GM12878 (cell line): ENCODE measurements at regions not wholly inside any gene's neighbourhood (a gene's known extent, or its start where the extent isn't known, plus 50 kb on each side); places are given as distances from the start of the nearest gene placed in this dataset.

Experiments
- ATAC-seq: fragments of 200-7000 bp; cut with Tn5 transposase; 3 replicates; pipeline ENCODE4 v1.9.1; 2020; ENCODE audit warnings: mild to moderate bottlenecking, moderate library complexity
- BruUV-seq: library from RNA; stranded (reverse); fragments of 400-500 nt; replicated peaks from 2 replicates; lab custom pipeline; 2021; lab: Mats Ljungman, UMichigan
- CTCF ChIA-PET: fragments of 300-600 bp; sonication (Branson Sonifier 250); formaldehyde crosslinking; extraction: SDS; loops from one replicate; lab custom pipeline; 2021; ENCODE audit warnings: inconsistent platforms; lab: Yijun Ruan, JAX
- POLR2A ChIA-PET: fragments of 350-600 bp; formaldehyde crosslinking; extraction: SDS; loops from one replicate; lab custom pipeline; 2021; ENCODE audit warnings: inconsistent platforms; lab: Charles Lee
- RAD21 ChIA-PET: fragments of 300-600 bp; sonication (Branson Sonifier 250); formaldehyde crosslinking; loops from one replicate; lab custom pipeline; 2023; ENCODE audit warnings: antibody characterized with exemption; ENCODE audit not compliant: unreplicated experiment; lab: Charles Lee
- SMC1A ChIA-PET: fragments of 300-600 bp; sonication (Branson Sonifier 250); formaldehyde crosslinking; loops from one replicate; lab custom pipeline; 2023; ENCODE audit not compliant: unreplicated experiment, uncharacterized antibody; lab: Charles Lee
- DNase-seq: peaks from one replicate; pipeline ENCODE4 v3.0.0-alpha.2; 2011; ENCODE audit warnings: low read depth, low spot score
- FAIRE-seq: peaks from 3 replicates; lab custom pipeline; 2011; peaks lifted over from hg19 to GRCh38; lab: Jason Lieb, UNC
- H2AFZ ChIP-seq: 2 replicates; pipeline ENCODE4 v1.6.0; 2011; ENCODE audit warnings: low read depth, low read length, control low read depth; ENCODE audit not compliant: control insufficient read depth
- H3K27ac ChIP-seq: 2 replicates; pipeline ENCODE4 v1.5.1; 2011; ENCODE audit warnings: control low read depth; ENCODE audit not compliant: control insufficient read depth, insufficient read depth
- H3K27me3 ChIP-seq, 2 experiments: replicated peaks in 1 of 2; 2 replicates each; pipeline versions ENCODE4 v1.6.0 to v1.6.1; 2011; ENCODE audit warnings: low read length in 1 of 2; ENCODE audit not compliant: control insufficient read depth in 2 of 2, insufficient read depth in 2 of 2
- H3K36me3 ChIP-seq, 2 experiments: 2 replicates each; pipeline ENCODE4 v1.5.1; 2011; ENCODE audit warnings: low read length in 1 of 2; ENCODE audit not compliant: control insufficient read depth in 2 of 2, insufficient read depth in 2 of 2
- H3K4me1 ChIP-seq: 2 replicates; pipeline ENCODE4 v1.6.1; 2011; ENCODE audit warnings: mild to moderate bottlenecking, low read length, moderate library complexity, mixed read lengths; ENCODE audit not compliant: control insufficient read depth, insufficient read depth
- H3K4me2 ChIP-seq: 2 replicates; pipeline ENCODE4 v1.6.0; 2011; ENCODE audit warnings: control low read depth; ENCODE audit not compliant: control insufficient read depth, insufficient read depth
- H3K4me3 ChIP-seq: fragments of 200-600 bp; sonication (generic); 2 replicates; pipeline ENCODE4 v1.5.1; 2016
- H3K79me2 ChIP-seq: 2 replicates; pipeline ENCODE4 v1.6.0; 2011; ENCODE audit warnings: low read length; ENCODE audit not compliant: control insufficient read depth, insufficient read depth
- H3K9ac ChIP-seq: 2 replicates; pipeline ENCODE4 v1.8.0; 2011; ENCODE audit warnings: low read length, control low read depth, mixed read lengths; ENCODE audit not compliant: control insufficient read depth, insufficient read depth
- H3K9me3 ChIP-seq: replicated peaks from 3 replicates; pipeline ENCODE4 v1.5.1; 2011; ENCODE audit warnings: mild to moderate bottlenecking, low read length; ENCODE audit not compliant: control insufficient read depth, insufficient read depth
- H4K20me1 ChIP-seq: 2 replicates; pipeline ENCODE4 v1.6.0; 2011; ENCODE audit not compliant: control insufficient read depth, insufficient read depth
- BMI1 ChIP-seq: fragments of 450-650 bp; IDR thresholded peaks from 2 replicates; pipeline ENCODE4 v1.6.1; 2016; ENCODE audit warnings: mild to moderate bottlenecking, moderate library complexity, borderline replicate concordance
- FOS ChIP-seq: IDR thresholded peaks from 3 replicates; pipeline ENCODE4 v1.6.1; 2011; ENCODE audit warnings: borderline replicate concordance; ENCODE audit not compliant: insufficient read length; ENCODE audit errors: extremely low read depth
- JUND ChIP-seq: IDR thresholded peaks from 2 replicates; pipeline ENCODE4 v1.6.1; 2012; ENCODE audit warnings: low read depth, mild to moderate bottlenecking, low read length, improper control_type of control experiment, moderate library complexity
- MEF2A ChIP-seq: IDR thresholded peaks from 2 replicates; pipeline ENCODE4 v1.6.1; 2011; ENCODE audit warnings: low read depth, mild to moderate bottlenecking, low read length, moderate library complexity; ENCODE audit not compliant: insufficient read depth
- MTA3 ChIP-seq: IDR thresholded peaks from 2 replicates; pipeline ENCODE4 v1.6.1; 2012; ENCODE audit warnings: low read length, inconsistent platforms, borderline replicate concordance
- SPI1 ChIP-seq: IDR thresholded peaks from 2 replicates; pipeline ENCODE4 v1.6.1; 2011; ENCODE audit warnings: low read depth, mild to moderate bottlenecking, low read length, moderate library complexity, borderline replicate concordance; ENCODE audit not compliant: insufficient read depth
- SUZ12 ChIP-seq: fragments of 200-600 bp; sonication (generic); IDR thresholded peaks from one replicate; pipeline ENCODE4 v1.6.1; 2018; ENCODE audit warnings: antibody characterized with exemption, mild to moderate bottlenecking; ENCODE audit not compliant: unreplicated experiment
- YY1 ChIP-seq: IDR thresholded peaks from 2 replicates; pipeline ENCODE4 v1.6.1; 2011; ENCODE audit warnings: low read depth, mild to moderate bottlenecking, low read length
- WGBS: methylation state at CpG from one replicate; pipeline ENCODE4 v1.1.6; 2016; ENCODE audit warnings: low lambda C conversion rate; ENCODE audit not compliant: insufficient replicate concordance, insufficient coverage; ENCODE audit errors: missing lambda C conversion rate; 5-methylcytosine and 5-hydroxymethylcytosine counted together
- in situ Hi-C: fragments of 300-500 bp; cut with MboI; formaldehyde crosslinking; loops from 9 replicates; pipeline ENCODE4 v1.14.3; 2018; ENCODE audit warnings: mixed read lengths
- intact Hi-C: fragments of 100-400 bp; cut with micrococcal nuclease; formaldehyde crosslinking; loops from one replicate; pipeline ENCODE4 v1.14.2; 2022; ENCODE audit not compliant: unreplicated experiment
- TF ChIP-seq, protein P1 (sequence below): fragments of 450-650 bp; IDR thresholded peaks from 2 replicates; pipeline ENCODE4 v1.6.1; 2016; ENCODE audit warnings: mild to moderate bottlenecking
- TF ChIP-seq, protein P2 (sequence below): fragments of 450-650 bp; IDR thresholded peaks from 2 replicates; pipeline ENCODE4 v1.6.1; 2017; ENCODE audit warnings: mild to moderate bottlenecking, low read depth, inconsistent platforms; ENCODE audit not compliant: poor library complexity, severe bottlenecking
- TF ChIP-seq, protein P3 (sequence below): fragments of 450-650 bp; IDR thresholded peaks from 2 replicates; pipeline ENCODE4 v1.6.1; 2018; ENCODE audit warnings: mild to moderate bottlenecking, low read depth, moderate library complexity; ENCODE audit not compliant: partially characterized antibody
- TF ChIP-seq, protein P4 (sequence below): fragments of 450-650 bp; IDR thresholded peaks from 2 replicates; pipeline ENCODE4 v1.6.1; 2017; ENCODE audit warnings: mild to moderate bottlenecking, moderate library complexity

DNA sequence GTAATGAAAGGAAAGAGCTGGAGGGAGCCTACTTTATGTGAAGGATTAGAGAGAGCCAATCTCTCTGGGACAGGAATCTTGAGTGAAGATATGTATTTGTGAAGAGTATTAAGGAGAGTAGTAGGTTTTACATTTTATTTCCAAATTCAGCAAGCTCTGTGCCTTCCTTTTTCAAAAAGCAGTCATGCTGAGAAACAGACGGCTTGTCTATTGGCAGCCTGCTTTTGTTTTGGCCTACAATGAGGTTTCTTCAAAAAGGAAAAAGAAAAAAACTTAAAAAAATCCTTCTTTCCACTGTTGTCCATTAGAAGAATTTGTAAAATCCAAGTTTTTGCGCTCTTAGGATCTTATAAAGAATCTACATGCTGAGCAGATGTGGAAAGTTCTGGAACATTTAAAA lies 103.6 kb upstream of the PTGFR start (continued):
- TF ChIP-seq, protein P1, sequence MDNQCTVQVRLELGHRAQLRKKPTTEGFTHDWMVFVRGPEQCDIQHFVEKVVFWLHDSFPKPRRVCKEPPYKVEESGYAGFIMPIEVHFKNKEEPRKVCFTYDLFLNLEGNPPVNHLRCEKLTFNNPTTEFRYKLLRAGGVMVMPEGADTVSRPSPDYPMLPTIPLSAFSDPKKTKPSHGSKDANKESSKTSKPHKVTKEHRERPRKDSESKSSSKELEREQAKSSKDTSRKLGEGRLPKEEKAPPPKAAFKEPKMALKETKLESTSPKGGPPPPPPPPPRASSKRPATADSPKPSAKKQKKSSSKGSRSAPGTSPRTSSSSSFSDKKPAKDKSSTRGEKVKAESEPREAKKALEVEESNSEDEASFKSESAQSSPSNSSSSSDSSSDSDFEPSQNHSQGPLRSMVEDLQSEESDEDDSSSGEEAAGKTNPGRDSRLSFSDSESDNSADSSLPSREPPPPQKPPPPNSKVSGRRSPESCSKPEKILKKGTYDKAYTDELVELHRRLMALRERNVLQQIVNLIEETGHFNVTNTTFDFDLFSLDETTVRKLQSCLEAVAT, result no peak
- no peak for TF ChIP-seq MTA3
- TF ChIP-seq, protein P2, sequence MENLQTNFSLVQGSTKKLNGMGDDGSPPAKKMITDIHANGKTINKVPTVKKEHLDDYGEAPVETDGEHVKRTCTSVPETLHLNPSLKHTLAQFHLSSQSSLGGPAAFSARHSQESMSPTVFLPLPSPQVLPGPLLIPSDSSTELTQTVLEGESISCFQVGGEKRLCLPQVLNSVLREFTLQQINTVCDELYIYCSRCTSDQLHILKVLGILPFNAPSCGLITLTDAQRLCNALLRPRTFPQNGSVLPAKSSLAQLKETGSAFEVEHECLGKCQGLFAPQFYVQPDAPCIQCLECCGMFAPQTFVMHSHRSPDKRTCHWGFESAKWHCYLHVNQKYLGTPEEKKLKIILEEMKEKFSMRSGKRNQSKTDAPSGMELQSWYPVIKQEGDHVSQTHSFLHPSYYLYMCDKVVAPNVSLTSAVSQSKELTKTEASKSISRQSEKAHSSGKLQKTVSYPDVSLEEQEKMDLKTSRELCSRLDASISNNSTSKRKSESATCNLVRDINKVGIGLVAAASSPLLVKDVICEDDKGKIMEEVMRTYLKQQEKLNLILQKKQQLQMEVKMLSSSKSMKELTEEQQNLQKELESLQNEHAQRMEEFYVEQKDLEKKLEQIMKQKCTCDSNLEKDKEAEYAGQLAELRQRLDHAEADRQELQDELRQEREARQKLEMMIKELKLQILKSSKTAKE, result no peak
- TF ChIP-seq JUND, result no peak
- TF ChIP-seq, protein P3, sequence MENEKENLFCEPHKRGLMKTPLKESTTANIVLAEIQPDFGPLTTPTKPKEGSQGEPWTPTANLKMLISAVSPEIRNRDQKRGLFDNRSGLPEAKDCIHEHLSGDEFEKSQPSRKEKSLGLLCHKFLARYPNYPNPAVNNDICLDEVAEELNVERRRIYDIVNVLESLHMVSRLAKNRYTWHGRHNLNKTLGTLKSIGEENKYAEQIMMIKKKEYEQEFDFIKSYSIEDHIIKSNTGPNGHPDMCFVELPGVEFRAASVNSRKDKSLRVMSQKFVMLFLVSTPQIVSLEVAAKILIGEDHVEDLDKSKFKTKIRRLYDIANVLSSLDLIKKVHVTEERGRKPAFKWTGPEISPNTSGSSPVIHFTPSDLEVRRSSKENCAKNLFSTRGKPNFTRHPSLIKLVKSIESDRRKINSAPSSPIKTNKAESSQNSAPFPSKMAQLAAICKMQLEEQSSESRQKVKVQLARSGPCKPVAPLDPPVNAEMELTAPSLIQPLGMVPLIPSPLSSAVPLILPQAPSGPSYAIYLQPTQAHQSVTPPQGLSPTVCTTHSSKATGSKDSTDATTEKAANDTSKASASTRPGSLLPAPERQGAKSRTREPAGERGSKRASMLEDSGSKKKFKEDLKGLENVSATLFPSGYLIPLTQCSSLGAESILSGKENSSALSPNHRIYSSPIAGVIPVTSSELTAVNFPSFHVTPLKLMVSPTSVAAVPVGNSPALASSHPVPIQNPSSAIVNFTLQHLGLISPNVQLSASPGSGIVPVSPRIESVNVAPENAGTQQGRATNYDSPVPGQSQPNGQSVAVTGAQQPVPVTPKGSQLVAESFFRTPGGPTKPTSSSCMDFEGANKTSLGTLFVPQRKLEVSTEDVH, result no peak

DNA sequence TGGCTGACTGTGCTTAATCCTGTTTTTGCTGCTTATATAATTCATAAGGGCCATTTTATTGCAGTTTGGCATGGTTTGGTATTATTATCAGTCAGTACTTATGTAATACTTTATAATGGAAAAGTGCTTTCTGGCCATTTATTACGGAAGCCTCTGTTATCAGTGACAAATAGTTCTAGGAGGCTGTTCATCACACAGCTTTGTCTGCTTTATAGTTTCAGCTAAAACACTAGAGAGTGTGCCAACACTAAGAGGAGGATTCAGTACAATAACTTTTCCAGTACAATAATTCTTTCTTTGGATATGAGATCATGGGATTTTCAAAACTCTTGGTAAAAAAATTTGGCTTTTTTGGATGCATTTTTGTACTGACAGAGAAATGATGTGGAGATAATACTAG lies 102.9 kb upstream of the PTGFR start:
- SMC1A ChIA-PET, result no interaction called here
- no peak for ATAC-seq
- in situ Hi-C loops, result no loop called here
- TF ChIP-seq SPI1 (no peak), BMI1 (no peak), MEF2A (no peak), FOS (no peak), SUZ12 (no peak), YY1 (no peak)
- TF ChIP-seq, protein P4, sequence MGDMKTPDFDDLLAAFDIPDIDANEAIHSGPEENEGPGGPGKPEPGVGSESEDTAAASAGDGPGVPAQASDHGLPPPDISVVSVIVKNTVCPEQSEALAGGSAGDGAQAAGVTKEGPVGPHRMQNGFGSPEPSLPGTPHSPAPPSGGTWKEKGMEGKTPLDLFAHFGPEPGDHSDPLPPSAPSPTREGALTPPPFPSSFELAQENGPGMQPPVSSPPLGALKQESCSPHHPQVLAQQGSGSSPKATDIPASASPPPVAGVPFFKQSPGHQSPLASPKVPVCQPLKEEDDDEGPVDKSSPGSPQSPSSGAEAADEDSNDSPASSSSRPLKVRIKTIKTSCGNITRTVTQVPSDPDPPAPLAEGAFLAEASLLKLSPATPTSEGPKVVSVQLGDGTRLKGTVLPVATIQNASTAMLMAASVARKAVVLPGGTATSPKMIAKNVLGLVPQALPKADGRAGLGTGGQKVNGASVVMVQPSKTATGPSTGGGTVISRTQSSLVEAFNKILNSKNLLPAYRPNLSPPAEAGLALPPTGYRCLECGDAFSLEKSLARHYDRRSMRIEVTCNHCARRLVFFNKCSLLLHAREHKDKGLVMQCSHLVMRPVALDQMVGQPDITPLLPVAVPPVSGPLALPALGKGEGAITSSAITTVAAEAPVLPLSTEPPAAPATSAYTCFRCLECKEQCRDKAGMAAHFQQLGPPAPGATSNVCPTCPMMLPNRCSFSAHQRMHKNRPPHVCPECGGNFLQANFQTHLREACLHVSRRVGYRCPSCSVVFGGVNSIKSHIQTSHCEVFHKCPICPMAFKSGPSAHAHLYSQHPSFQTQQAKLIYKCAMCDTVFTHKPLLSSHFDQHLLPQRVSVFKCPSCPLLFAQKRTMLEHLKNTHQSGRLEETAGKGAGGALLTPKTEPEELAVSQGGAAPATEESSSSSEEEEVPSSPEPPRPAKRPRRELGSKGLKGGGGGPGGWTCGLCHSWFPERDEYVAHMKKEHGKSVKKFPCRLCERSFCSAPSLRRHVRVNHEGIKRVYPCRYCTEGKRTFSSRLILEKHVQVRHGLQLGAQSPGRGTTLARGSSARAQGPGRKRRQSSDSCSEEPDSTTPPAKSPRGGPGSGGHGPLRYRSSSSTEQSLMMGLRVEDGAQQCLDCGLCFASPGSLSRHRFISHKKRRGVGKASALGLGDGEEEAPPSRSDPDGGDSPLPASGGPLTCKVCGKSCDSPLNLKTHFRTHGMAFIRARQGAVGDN, result no peak

More for the DNA sequence above, 102.9 kb upstream of the PTGFR start:
- ChIA-PET RAD21 (no interaction called here), POLR2A (no interaction called here), CTCF (no interaction called here)
- H3K79me2 ChIP-seq, result no peaks in the 10 kb centered on the region
- no peak overlapping the region for H2AFZ ChIP-seq
- no peak overlapping the region for H3K4me3 ChIP-seq
- no peaks in the 10 kb centered on the region for H3K4me1 ChIP-seq
- H3K9ac ChIP-seq, result no peak overlapping the region
- FAIRE-seq (no peak), DNase-seq (no peak)
- no peaks in the 10 kb centered on the region for H3K36me3 ChIP-seq
- no peaks in the 10 kb centered on the region for H4K20me1 ChIP-seq
- no peak overlapping the region for H3K27ac ChIP-seq
- H3K4me2 ChIP-seq, result no peak overlapping the region
- no peaks in the 10 kb centered on the region for H3K27me3 ChIP-seq
- BruUV-seq, result no TSS peak
- intact Hi-C loops, result no loop called here
- H3K9me3 ChIP-seq, result no peaks in the 10 kb centered on the region
- WGBS, result 3% methylated on average over 1 of the region's 1 CpG
